Keratinocyte (primary cell): ENCODE measurements at regions not wholly inside any gene's neighbourhood (a gene's known extent, or its start where the extent isn't known, plus 50 kb on each side); places are given as distances from the start of the nearest gene placed in this dataset.

ENCODE experiments used
- EZH2 ChIP-seq: IDR thresholded peaks from one replicate; pipeline ENCODE4 v1.6.1; 2012; ENCODE audit warnings: inconsistent platforms, mild to moderate bottlenecking, low read length, moderate library complexity
- TF ChIP-seq, protein P1 (sequence below), 3 experiments: IDR thresholded peaks in 1 of 3; conservative IDR thresholded peaks in 1 of 3; optimal IDR thresholded peaks in 1 of 3; 2 replicates in 2 of 3; 3 replicates in 1 of 3; pipeline versions ENCODE3 to v1.5.1; 2011; ENCODE audit warnings: low read length in 3 of 3, mild to moderate bottlenecking in 3 of 3, moderate library complexity in 2 of 3, control low read depth in 1 of 3, inconsistent platforms in 1 of 3; ENCODE audit not compliant: insufficient read depth in 2 of 3; ENCODE audit errors: extremely low read depth in 1 of 3

DNA sequence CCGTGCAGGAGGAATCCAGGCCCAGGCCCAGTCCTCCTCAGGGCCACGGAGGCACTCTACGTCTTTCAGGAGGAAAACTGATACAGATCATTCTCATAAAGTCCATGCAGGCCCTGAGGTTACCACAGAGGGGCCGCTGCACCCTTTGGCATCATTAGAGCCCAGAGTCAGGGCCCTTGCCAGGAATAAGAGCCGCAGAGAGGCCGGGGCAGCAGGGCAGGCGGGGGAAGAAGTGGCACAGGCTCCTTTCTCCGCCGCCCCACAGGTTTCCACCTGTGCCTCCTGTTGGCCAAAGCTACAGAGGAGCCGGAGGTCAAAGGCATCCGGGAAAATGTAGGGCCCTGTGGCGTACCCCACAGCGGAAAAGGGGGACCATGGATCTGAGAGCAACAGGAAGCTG lies 366.6 kb upstream of the SHH start:
- TF ChIP-seq, protein P1, sequence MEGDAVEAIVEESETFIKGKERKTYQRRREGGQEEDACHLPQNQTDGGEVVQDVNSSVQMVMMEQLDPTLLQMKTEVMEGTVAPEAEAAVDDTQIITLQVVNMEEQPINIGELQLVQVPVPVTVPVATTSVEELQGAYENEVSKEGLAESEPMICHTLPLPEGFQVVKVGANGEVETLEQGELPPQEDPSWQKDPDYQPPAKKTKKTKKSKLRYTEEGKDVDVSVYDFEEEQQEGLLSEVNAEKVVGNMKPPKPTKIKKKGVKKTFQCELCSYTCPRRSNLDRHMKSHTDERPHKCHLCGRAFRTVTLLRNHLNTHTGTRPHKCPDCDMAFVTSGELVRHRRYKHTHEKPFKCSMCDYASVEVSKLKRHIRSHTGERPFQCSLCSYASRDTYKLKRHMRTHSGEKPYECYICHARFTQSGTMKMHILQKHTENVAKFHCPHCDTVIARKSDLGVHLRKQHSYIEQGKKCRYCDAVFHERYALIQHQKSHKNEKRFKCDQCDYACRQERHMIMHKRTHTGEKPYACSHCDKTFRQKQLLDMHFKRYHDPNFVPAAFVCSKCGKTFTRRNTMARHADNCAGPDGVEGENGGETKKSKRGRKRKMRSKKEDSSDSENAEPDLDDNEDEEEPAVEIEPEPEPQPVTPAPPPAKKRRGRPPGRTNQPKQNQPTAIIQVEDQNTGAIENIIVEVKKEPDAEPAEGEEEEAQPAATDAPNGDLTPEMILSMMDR (optimal IDR thresholded peaks at IDR 0.05 in 1 of 3, IDR thresholded peaks at IDR 0.05 in 1 of 3, conservative IDR thresholded peaks at IDR 0.05 in 1 of 3; ENCODE audit: extremely low read depth in 1 of 3, insufficient read depth in 2 of 3, low read length in 3 of 3) = no peak
- TF ChIP-seq EZH2 = no peak
